ENCODE measurements at regions not wholly inside any gene's neighbourhood (a gene's known extent, or its start where the extent isn't known, plus 50 kb on each side); places are given as distances from the start of the nearest gene placed in this dataset.

DNA sequence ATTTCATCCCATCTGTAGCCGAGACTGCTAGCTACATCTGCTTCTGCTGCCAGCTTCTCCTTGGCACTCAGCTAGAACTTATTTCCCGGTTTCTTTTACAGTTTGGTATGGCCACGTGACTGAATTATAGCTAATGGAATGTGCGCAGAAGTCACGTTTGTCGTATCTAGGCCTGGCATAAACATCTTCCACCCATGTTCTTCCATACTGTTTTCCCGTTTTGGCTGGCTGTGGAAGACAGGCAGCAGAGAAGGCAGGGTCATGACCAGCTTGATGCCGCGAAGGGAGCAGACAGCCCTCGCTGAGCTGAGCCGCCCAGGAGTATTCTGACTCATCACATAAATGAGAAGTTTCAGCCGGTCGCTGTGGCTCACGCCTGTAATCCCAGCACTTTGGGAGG, 186.7 kb downstream of the RFC3 start:
- DNase-seq: no peak

DNA sequence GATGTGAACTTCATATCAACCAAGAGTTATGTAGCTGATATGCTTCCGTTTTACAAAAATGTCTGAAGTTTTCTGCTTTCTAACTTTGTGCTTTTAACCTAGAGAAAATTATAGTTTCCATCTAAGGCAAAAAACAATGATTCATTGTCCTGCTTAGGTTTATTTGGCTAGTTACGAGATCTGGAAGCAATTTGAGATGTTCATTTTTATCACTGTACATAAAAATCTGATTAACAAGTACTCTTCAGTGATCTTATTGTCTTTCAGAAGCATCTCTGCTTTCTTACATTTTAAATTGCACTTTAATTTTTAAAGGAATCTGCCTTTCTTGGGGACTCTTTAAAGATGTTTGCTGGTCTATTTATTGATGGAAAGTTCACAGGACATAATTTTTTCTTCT, 188.1 kb downstream of the RFC3 start:
- no peak for DNase-seq

DNA sequence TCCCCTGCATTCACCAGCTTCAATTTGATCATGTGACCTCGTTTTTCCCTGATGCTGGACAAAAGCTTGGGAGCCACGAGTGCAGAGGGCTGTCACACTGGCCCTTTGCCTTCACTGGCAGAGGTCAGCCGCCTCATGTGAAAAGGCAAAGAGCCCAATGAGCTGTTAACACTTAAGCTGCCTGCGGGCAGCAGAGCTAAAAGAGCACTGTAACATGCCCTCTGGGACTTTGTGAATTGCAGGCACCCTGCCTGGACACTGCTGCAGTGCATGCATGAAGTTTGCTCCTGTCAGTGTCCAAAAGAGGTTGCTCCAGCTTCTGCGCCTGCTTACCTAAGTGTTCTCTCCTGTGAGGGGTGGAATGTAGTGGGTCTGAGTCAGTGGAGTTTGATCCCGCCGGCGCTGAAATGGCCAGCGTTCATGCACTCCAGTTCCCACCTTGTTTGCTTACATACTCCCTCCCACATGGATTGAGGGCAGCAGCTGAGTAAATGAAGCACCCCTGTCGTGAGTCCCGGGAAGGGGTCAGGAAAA, 193.7 kb downstream of the RFC3 start:
- no peak for DNase-seq

DNA sequence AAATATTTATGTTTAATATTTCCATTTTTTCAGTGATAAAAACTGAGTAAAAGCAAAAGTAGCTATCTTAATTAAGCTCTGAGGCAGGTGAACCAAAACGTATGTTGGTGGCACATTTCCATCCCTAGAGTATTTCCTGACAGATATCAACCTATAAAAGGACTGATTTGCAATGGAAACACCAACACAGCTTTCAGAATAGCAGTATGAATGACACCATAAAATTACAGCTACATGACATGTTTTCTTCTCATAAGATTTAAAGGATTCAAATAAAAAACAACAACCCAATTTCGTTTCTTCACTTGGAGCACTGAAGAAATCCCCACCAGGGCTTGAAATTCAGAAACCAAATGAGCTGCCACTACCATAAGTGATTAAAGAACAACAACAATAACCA, 194.4 kb downstream of the RFC3 start:
- DNase-seq: no peak

DNA sequence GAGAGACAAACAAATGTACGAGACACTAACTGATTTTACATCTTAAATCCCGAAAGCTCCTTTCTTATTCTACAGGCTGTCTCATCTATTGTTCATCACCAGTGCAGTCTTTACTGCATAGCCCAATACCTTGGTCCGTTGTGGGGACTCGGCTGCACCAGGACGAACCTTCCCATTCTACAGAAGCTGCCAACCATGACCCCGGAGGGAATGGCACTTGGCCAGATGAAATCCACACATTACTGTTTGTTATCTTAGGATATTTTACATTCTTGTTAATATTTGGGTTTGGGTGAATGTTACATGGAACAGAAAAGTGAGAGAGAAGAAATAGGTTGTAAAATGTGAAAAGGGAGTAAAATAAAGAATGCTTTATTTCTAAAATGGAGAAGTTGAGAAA, 195.1 kb downstream of the RFC3 start:
- DNase-seq: no peak

DNA sequence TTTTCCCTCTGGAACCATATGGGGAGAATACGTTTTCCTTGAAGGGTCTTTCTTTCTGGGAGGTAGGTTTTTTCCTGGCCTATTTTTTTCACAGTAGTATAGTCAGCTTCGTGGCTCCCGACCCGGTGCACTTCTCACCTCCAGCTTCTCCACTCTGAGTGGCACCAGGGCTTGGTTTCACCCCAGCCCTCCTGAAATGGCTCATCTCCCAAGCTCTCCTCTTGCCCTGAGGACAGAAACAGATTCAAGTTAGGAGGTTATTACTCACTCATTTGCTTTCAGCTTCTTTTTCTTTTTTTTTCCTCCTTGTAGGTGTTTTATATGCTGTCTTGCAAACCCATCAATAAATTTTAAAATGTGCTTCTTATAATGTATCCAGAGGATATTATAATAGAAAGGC, 199.3 kb downstream of the RFC3 start:
- DNase-seq: no peak

DNA sequence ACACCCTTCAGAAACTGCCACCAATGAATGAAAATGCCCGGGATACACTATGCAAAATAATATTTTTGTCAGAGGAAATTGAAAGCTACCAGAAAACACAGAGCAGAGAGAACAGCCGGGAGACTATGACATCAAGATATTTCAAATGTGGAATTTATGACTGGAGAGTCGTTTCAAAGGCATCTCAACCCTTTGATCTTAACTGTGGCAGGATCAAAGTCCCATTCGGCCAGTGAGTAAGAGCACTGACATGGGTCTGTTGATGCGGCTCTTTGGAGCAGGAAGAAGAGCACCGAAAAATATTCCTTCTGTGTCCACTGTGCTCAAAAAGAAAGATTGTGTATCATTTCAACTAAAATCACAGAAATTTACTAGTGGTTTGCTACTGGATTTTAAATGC, 201.9 kb downstream of the RFC3 start:
- no peak for DNase-seq

DNA sequence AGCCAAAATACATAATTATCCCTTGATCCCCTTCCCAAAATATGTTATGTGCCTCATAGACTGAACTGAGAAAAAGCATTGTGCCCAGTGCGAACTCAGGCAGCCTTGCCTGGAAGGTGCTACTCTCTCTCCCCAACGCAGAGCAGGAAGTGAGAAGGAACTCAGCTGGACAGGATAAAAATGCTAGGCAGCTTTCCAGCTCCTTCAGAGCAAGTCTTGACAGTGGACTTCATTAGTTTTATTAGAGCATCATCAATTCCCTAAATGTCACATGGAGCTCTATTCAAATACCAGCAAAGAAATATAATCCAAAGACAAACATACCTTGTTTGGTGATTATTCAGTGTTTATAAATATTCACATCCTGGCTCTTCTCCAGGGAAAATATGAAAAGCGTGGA, 202.4 kb downstream of the RFC3 start:
- no peak for DNase-seq

DNA sequence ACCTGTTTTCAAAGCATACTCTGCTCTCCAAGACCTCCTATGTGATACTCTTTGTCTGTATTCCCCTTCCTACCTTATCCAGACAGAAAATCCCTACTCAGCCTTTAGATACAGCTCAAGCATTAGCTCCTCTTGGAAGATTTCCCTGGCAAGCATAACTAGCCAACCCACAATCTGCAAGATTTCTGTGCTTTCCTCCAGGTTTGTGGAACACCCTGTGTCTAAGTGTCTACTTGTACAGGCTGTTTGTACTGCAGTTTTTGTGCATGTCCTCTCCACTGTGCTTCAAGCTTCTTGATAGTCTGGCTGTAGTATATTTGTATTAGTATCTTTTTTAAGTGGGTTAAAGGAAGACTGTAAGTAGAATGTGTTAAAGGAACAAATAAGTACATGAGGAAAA, 203.7 kb downstream of the RFC3 start:
- no peak for DNase-seq

DNA sequence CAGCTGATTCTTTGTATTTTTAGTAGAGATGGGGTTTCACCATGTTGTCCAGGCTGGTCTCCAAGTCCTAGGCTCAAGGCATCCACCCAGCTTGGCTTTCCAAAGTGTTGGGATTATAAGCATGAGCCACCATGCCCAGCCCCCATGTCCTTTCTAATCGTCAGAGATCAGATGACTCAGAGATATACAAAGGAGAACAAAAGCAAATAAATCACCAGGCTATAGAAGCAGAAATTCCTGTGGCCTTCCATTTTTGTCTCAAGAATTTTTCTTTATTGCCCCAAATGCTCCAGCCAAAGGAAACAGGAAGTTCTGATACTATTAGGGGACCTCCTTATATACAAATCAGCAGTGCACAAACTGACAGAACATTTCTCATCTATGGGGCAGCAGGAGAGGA, 207.8 kb downstream of the RFC3 start:
- DNase-seq: no peak

DNA sequence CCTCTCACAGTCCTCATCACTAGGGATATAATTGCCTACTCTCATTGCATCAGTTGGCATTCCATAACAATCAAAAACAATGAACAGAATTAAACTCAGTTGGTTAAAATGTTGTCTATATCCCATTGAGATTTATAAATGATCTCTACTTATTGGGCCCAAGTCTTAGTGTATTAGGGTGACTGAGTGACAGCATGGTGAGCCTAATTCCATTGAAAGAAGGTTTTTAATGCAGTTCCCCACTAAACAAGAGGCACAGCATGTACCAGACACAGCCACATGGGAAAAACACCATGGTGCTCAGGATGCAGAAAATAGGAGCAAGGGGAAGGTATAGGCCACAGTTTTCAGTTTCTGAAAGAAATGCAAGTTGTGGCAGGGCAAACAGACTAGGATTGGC, 208.4 kb downstream of the RFC3 start:
- no peak for DNase-seq

DNA sequence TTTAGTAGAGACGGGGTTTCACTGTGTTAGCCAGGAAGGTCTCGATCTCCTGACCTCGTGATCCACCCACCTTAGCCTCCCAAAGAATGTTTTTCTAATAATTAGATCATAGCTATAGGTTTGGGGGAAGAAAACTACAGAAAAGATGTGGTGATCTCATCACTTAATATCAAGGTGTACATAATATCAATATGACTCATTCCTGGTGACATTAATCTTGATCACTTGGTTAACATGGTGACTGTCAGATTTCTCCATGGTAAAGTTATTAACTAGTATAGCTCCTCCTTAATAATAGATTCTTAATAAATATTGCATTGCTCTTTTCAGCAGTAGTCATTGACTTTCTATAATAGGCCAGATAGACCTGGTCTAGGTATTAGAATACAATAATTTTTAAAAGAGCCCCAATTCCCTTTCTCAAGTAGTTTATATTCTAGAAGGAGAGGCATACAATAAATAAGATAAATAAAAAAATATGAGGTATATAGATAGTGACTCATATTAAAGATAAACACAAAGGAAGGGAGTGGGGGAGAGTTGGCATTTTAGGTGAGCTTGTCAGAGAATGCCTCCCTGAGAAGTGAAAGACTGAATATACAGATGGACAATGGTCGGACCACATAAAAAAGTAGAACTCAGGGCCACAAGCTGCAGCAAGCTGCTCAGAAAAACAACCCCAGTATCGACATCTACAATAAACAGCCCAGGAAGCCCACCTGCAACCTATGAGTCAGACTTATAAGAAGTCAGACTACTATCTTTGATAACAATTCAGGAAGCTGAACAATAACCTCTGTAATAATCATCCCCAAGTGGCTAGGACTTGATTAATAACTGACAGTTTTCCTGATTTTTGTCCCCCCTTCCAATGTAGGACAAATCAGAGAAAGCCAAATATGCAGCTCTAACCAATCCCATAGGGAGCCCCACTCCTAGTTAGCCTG, 210.8 kb downstream of the RFC3 start:
- DNase-seq: no peak

DNA sequence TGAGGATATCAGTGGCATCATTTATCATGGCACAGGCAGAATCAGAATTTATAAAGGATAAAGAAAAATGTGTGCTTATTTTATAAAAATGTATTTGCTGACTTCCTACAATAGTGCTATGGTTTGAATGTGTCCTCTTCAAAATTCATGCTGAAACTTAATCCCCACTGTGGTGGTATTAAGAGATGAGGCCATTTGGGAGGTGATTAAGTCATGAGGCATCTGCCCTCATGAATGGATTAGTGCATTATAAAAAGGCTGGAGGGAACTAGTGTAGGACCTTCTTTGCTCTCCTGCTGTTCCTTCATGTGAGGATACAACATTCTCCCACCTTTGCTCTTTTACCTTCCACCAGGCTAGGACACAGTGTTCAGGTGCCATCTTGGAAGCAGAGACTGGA, 212.8 kb downstream of the RFC3 start:
- DNase-seq: no peak

DNA sequence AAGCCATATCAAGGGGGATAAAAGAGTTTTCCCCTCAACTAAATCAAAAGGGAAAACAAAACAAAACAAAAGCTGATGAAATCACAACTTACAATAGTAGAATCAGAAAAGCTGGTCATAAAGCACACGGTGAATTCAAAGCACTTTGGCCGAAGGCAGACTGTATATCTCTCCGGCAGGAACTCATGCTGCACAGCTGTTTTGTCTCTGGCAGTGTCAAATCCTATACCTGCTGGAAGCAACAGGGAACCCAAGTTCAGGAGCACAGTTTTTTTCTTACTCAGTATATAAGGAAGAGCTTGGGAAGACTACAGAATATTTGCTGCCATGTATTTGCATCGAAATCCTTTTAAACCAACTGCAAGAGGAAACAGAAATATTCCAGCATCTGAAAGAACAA, 213.7 kb downstream of the RFC3 start:
- no peak for DNase-seq

DNA sequence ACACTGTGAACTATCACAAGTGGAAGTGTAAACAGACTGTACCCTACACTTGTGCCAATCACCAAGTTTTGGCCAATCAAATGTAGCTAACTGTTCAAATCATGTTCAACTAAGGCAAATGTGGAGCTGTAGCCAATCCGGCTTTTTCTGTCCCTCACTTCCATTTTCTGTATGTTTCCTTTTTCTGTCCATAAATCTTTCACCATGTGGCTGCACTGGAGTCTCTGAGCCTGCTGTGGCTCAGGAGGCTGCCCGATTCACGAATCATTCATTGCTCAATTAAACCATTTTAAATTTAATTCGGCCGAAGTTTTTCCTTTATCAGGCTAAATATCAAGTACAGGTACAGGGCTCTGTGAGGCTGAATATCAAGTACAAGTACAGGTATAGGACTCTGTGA, 216.5 kb downstream of the RFC3 start:
- DNase-seq: no peak

DNA sequence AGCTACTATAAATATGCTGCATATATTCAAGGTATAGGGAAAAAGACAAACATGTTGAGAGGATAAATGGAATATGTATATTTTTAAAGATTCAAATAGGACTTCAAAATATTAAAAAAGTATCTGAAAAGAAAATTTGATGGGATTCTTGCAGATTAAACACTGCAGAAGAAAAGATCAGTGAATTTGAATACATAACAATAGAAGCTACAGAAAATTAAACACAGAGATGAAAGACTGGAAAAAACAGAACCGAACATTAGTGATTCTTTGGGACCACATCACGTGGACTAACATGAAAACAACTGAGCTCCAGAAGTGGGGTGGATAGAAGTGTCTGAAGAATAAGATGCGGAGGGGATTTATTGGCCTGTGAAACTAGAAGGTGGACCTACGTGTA, 217.2 kb downstream of the RFC3 start:
- no peak for DNase-seq

DNA sequence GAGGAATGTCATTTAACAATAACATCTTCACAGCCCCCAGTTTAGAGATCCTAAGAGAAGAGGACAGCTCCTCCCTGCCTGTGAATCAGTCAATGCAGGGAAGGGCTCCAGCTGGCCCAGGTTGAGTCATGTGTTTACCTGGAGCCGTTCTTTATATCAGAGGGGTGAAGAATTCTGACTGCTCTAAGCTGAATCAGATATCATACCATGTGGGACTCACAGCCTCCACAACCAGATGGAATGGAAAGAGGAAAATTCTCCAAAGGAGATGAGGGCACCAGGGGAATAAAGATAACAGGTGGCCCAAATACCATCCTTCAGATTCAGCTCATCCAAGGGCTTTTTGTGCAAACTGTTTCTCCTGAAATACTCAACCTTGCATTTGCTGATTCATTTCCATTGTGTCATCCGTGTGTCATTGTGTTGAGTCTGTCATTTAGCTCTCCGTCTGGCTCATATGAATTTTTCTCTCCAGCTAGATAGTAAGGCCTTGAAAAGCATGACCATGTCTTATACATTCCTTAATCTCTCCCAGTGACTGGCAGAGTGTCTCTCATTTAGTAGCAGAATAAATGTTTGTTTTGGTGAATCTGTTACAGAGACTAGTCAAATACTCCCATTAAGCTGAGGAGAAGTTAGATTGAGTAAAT, 217.9 kb downstream of the RFC3 start:
- DNase-seq: no peak

DNA sequence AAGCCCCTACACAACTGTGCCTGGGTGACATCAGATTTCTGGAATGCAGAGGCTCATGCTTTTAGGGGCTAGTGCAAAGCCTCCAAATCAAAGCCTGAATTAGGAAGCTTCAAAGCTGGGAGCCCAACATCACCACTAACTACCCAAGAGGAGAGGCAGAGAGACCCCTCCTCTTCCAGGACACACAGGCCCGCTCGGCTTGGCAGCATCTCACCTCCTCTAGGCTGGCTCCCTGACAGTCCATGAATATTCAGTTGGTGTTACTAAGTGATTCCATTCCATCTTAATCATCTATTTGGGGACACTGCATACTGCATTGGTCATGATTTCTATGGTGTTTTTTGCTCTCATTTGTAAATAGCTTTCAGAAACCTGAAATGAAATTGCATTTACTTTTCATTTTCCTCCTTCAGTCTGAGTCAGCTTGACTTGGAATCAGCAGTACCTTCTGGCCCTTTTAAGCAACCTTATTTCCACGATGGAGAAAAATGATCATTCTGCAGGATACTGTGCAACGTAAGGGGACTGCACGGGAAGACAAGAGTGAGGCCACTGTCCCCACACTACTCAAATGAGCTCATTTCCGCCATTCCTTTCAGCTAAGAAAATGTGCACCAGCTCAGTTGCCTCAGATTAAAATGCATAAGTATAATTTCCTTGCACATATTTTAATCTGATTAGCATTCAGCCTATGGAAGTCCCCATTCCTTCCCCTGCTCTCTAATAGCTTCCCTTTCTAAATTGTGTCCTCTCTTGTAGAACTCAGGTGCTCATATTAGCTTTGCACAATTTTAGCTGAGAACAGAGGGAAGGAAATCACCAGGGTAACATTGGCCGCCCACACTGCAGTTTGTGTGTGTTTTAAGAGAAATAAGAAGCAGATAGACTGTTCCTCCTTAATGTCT, 219.9 kb downstream of the RFC3 start:
- DNase-seq: no peak

DNA sequence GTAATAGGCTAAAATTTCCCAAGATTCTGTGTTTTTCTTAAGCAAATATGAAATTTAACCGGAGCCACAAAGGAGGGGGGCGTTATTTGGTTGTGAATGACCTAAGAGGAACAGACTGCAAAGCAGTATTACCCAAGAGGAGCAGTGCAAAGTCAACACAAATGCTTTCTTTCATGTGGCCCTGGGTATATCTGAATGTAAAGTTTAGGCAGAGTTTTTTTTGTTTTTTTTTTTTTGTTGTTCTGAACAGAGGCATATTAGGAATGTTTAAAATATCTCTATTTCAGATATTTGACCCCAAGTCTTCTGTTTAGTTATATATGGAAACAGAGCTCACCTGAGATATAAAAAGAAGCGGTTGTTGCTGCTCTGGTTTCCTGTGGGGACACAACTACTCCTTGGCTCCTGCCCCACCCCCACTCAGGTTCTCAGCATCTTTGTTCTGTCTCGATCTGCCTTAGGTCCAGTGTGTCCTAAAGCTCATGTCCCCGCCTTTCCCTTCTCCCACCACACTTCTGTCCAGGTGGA, 220.7 kb downstream of the RFC3 start:
- no peak for DNase-seq

DNA sequence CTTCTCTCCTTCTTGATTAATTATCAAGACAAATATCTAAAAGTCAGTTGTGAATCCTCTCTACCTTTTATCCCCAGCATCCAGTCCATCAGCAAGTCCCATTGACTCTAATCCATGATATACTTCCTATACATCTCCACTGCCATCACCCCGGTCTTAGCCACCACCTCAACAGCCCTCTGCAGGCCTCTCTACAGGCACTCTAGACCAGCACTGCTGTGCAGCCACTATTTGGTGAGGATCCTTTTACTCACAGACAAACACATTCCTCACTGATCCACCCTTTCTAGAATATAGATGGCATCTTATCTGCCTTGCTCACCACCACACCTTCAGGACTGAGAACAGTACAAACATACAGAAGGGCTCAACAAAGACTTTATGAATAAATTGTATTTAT, 221.7 kb downstream of the RFC3 start:
- DNase-seq: no peak

DNA sequence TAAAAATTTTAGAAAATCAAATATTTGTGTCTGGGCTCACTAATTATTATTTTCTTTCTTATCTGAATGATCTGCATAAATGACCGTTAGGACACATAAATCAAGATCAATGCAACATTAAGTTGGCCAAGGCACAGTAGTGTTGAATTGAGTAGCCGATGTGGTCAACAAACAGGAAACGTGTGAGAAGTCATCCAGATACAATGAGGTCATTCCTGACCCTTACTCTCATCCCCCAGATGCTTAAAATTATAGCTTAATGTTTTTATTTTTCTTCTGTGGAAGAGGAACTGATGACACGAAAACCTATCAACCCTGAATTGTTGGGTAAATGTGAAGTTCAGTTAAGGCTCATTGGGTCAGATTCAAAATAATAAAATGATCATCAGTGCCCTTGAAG, 222.9 kb downstream of the RFC3 start:
- DNase-seq: no peak

DNA sequence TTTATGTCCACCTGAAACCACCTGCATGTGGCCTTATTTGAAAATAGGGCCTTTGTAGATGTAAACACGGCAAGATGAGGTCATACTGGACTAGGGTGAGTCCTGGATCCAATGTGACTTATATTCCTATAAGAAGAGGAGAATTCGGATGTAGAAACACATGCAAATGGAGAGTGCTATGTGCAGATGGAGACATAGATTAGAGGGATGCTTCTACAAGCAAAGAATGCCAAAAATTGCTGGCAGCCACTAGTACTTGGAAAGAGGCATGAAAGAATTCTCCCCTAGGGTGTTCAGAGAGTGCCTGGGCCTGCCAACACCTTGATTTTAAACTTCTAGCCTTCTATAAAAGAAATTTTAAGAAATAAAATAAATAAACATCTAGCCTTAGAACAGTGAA, 226.1 kb downstream of the RFC3 start:
- no peak for DNase-seq

DNA sequence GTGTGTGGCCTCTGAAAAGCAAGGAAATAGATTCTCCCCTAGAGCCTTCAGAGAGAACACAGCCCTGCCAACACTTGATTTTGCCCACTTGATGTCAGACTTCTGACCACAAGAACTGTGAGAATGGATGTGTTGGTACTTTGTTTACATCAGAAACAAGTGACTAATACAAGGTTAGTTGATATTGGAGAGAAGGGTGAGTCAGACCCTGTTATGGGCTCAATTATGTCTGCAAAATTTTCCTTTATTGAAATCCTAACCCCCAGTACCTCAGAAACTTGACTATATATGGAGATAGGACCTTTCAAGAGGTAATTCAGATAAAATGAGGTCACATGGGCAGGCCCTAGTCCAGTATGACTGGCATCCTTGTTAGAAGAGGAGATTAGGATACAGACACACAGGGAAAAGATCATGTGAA, 226.7 kb downstream of the RFC3 start:
- DNase-seq: no peak
